HepG2 (cell line): ENCODE measurements at regions not wholly inside any gene's neighbourhood (a gene's known extent, or its start where the extent isn't known, plus 50 kb on each side); places are given as distances from the start of the nearest gene placed in this dataset.
A peak's percentile ranks its signal among the peaks of the same experiment; 100 is the strongest.

Experiments used
- ATAC-seq: fragments of 200-7000 bp; cut with Tn5 transposase; 3 replicates; pipeline ENCODE4 v1.9.1; 2020; ENCODE audit warnings: mild to moderate bottlenecking, moderate library complexity
- BruUV-seq: library from RNA; stranded (reverse); fragments of 400-500 nt; replicated peaks from 2 replicates; lab custom pipeline; 2021; lab: Mats Ljungman, UMichigan
- CTCF ChIA-PET: fragments of 300-600 bp; formaldehyde crosslinking; extraction: SDS; loops from one replicate; lab custom pipeline; 2021; ENCODE audit warnings: low total read pairs, inconsistent platforms, low intra/inter-chr PET ratio; lab: Yijun Ruan, JAX
- POLR2A ChIA-PET: fragments of 350-600 bp; sonication (Branson Sonifier 250); formaldehyde crosslinking; loops from one replicate; lab custom pipeline; 2020; ENCODE audit warnings: antibody characterized with exemption, inconsistent platforms; lab: Yijun Ruan, JAX
- DNase-seq: peaks from one replicate; pipeline ENCODE4 v3.0.0-alpha.2; 2015; ENCODE audit warnings: low spot score
- FAIRE-seq: peaks from 3 replicates; lab custom pipeline; 2011; peaks lifted over from hg19 to GRCh38; lab: Jason Lieb, UNC
- H2AFZ ChIP-seq: one replicate; pipeline ENCODE4 v1.6.1; 2011; ENCODE audit warnings: low read length, inconsistent platforms
- H3K27ac ChIP-seq: fragments of 300-600 bp; 3 replicates; pipeline ENCODE4 v1.8.0; 2011; ENCODE audit warnings: mixed run types, mild to moderate bottlenecking, mixed read lengths, low read length, inconsistent platforms; ENCODE audit not compliant: insufficient read depth; ENCODE audit errors: extremely low read length
- H3K27me3 ChIP-seq, 2 experiments: fragments of 200-600 bp in 1 of 2; 2 replicates in 1 of 2; 3 replicates in 1 of 2; pipeline versions ENCODE4 v1.6.0 to v1.8.0; 2011; ENCODE audit warnings: low read length in 2 of 2, mild to moderate bottlenecking in 2 of 2, moderate library complexity in 2 of 2, inconsistent platforms in 1 of 2; ENCODE audit not compliant: insufficient read depth in 2 of 2, control insufficient read depth in 1 of 2
- H3K36me3 ChIP-seq, 2 experiments: fragments of 200-600 bp in 1 of 2; replicated peaks in 1 of 2; 2 replicates in 1 of 2; 3 replicates in 1 of 2; pipeline versions ENCODE4 v1.5.1 to v1.8.0; 2011; ENCODE audit warnings: low read length in 2 of 2, inconsistent platforms in 1 of 2; ENCODE audit not compliant: insufficient read depth in 2 of 2, control insufficient read depth in 1 of 2
- H3K4me1 ChIP-seq: 2 replicates; pipeline ENCODE4 v1.5.1; 2012; ENCODE audit warnings: low read length, inconsistent platforms; ENCODE audit not compliant: insufficient read depth
- H3K4me2 ChIP-seq: 2 replicates; pipeline ENCODE4 v1.6.0; 2011; ENCODE audit warnings: low read depth, low read length, inconsistent platforms
- H3K4me3 ChIP-seq, 3 experiments: fragments of 200-600 bp in 1 of 3; sonication (generic), shearing (Covaris generic) in 1 of 3; replicated peaks in 1 of 3; 2 replicates each; pipeline ENCODE4 v1.5.1; 2011 to 2016; ENCODE audit warnings: low read length in 3 of 3, inconsistent platforms in 2 of 3, low read depth in 2 of 3, mild to moderate bottlenecking in 2 of 3, control low read depth in 1 of 3, mixed read lengths in 1 of 3; ENCODE audit not compliant: insufficient read depth in 1 of 3
- H3K79me2 ChIP-seq: one replicate; pipeline ENCODE4 v1.6.1; 2011; ENCODE audit warnings: low read length, inconsistent platforms; ENCODE audit not compliant: insufficient read depth
- H3K9ac ChIP-seq: 2 replicates; pipeline ENCODE4 v1.6.0; 2011; ENCODE audit warnings: mild to moderate bottlenecking, low read depth, low read length, inconsistent platforms; ENCODE audit not compliant: insufficient read depth
- H3K9me3 ChIP-seq: 2 replicates; pipeline ENCODE4 v1.5.1; 2012; ENCODE audit warnings: mild to moderate bottlenecking, low read length
- H4K20me1 ChIP-seq: 2 replicates; pipeline ENCODE4 v1.6.0; 2011; ENCODE audit warnings: inconsistent platforms, mild to moderate bottlenecking, low read length, moderate library complexity; ENCODE audit not compliant: insufficient read depth
- PPARG ChIP-seq: conservative IDR thresholded peaks from 2 replicates; pipeline ENCODE4 v1.6.1; 2016; ENCODE audit warnings: missing biosample characterization, missing genetic modification reagents
- ZBTB8A ChIP-seq: sonication (generic); formaldehyde crosslinking; IDR thresholded peaks from 2 replicates; pipeline ENCODE4 v1.4.0; 2020; ENCODE audit warnings: mild to moderate bottlenecking, low read depth, missing genetic modification reagents, borderline replicate concordance
- ZNF354B ChIP-seq: sonication (generic); formaldehyde crosslinking; IDR thresholded peaks from 2 replicates; pipeline ENCODE4 v1.8.0; 2022; ENCODE audit warnings: mild to moderate bottlenecking, missing genetic modification reagents
- ZNF549 ChIP-seq: sonication (generic); formaldehyde crosslinking; IDR thresholded peaks from 2 replicates; pipeline ENCODE4 v1.5.0; 2020; ENCODE audit warnings: missing genetic modification reagents
- WGBS: methylation state at CpG from one replicate; pipeline ENCODE4 v1.1.6; 2017; ENCODE audit warnings: low lambda C conversion rate; 5-methylcytosine and 5-hydroxymethylcytosine counted together
- in situ Hi-C: cut with HindIII; loops from 2 replicates; pipeline ENCODE4 v1.10.0; 2017; ENCODE audit warnings: low pct_unique_long_range_greater_than_20kb; ENCODE audit not compliant: extremely low pct_ligation_motif_present
- intact Hi-C: fragments of 100-400 bp; cut with micrococcal nuclease; formaldehyde crosslinking; loops from one replicate; pipeline ENCODE4 v1.10.0; 2022; ENCODE audit not compliant: unreplicated experiment
- TF ChIP-seq, protein P1 (sequence below), 2 experiments: fragments of 450-650 bp in 1 of 2; sonication (generic) in 1 of 2; formaldehyde crosslinking in 1 of 2; IDR thresholded peaks; 2 replicates each; pipeline versions ENCODE4 v1.6.1 to v1.8.0; 2016 to 2022; ENCODE audit warnings: antibody characterized with exemption in 1 of 2, mild to moderate bottlenecking in 1 of 2, missing genetic modification reagents in 1 of 2
- TF ChIP-seq, protein P2 (sequence below): sonication (generic); formaldehyde crosslinking; IDR thresholded peaks from 2 replicates; pipeline ENCODE4 v1.5.0; 2020; ENCODE audit warnings: mild to moderate bottlenecking, missing genetic modification reagents, moderate library complexity

DNA sequence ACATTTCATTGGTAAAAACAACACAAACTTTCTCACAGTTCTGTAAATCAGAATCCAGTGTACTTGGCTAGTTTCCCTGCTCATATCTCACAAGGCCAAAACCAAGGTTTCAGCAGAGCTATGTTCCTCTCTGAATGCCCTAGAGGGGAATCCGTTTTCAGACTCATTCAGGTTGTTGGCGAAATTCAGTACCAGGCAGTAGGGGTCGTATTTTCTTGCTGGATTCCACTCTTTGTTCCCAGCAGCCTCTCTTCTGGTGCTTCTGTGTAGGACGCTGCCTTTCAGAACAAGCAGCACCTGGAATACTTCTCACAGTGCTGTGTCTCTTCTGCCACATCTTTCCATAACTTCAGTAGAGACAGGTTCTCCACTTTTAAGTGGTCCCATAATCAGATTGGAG is 351.9 kb downstream of the PCDH18 start:
- POLR2A ChIA-PET, result no interaction called here
- intact Hi-C loops (no loop called here), in situ Hi-C loops (no loop called here)
- CTCF ChIA-PET, result no interaction called here
- H3K9ac ChIP-seq, result no peak overlapping the region
- H3K79me2 ChIP-seq, result no peaks in the 10 kb centered on the region
- no peak overlapping the region for H2AFZ ChIP-seq
- no peaks in the 10 kb centered on the region for H3K4me1 ChIP-seq
- no peak overlapping the region for H3K4me2 ChIP-seq
- no peak overlapping the region for H3K27ac ChIP-seq
- TF ChIP-seq, protein P1, sequence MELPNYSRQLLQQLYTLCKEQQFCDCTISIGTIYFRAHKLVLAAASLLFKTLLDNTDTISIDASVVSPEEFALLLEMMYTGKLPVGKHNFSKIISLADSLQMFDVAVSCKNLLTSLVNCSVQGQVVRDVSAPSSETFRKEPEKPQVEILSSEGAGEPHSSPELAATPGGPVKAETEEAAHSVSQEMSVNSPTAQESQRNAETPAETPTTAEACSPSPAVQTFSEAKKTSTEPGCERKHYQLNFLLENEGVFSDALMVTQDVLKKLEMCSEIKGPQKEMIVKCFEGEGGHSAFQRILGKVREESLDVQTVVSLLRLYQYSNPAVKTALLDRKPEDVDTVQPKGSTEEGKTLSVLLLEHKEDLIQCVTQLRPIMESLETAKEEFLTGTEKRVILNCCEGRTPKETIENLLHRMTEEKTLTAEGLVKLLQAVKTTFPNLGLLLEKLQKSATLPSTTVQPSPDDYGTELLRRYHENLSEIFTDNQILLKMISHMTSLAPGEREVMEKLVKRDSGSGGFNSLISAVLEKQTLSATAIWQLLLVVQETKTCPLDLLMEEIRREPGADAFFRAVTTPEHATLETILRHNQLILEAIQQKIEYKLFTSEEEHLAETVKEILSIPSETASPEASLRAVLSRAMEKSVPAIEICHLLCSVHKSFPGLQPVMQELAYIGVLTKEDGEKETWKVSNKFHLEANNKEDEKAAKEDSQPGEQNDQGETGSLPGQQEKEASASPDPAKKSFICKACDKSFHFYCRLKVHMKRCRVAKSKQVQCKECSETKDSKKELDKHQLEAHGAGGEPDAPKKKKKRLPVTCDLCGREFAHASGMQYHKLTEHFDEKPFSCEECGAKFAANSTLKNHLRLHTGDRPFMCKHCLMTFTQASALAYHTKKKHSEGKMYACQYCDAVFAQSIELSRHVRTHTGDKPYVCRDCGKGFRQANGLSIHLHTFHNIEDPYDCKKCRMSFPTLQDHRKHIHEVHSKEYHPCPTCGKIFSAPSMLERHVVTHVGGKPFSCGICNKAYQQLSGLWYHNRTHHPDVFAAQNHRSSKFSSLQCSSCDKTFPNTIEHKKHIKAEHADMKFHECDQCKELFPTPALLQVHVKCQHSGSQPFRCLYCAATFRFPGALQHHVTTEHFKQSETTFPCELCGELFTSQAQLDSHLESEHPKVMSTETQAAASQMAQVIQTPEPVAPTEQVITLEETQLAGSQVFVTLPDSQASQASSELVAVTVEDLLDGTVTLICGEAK (IDR thresholded peaks at IDR 0.05), result no peak
- TF ChIP-seq, protein P1 (CRISPR knock-in tag; IDR thresholded peaks at IDR 0.05), result no peak
- TF ChIP-seq, protein P2, sequence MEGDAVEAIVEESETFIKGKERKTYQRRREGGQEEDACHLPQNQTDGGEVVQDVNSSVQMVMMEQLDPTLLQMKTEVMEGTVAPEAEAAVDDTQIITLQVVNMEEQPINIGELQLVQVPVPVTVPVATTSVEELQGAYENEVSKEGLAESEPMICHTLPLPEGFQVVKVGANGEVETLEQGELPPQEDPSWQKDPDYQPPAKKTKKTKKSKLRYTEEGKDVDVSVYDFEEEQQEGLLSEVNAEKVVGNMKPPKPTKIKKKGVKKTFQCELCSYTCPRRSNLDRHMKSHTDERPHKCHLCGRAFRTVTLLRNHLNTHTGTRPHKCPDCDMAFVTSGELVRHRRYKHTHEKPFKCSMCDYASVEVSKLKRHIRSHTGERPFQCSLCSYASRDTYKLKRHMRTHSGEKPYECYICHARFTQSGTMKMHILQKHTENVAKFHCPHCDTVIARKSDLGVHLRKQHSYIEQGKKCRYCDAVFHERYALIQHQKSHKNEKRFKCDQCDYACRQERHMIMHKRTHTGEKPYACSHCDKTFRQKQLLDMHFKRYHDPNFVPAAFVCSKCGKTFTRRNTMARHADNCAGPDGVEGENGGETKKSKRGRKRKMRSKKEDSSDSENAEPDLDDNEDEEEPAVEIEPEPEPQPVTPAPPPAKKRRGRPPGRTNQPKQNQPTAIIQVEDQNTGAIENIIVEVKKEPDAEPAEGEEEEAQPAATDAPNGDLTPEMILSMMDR (CRISPR knock-in tag), result peak; percentile 12; the same call in 1 of the 2 replicates
- TF ChIP-seq PPARG (CRISPR knock-in tag) (no peak), ZNF549 (CRISPR knock-in tag) (no peak), ZNF354B (no peak), ZBTB8A (no peak)
- H3K4me3 ChIP-seq, result no peak overlapping the region
- no TSS peak for BruUV-seq
- WGBS, result 2% methylated on average over 4 of the region's 4 CpGs
- ATAC-seq, result peak; percentile 74
- no peaks in the 10 kb centered on the region for H4K20me1 ChIP-seq
- no peaks in the 10 kb centered on the region for H3K9me3 ChIP-seq
- H3K36me3 ChIP-seq, result no peaks in the 10 kb centered on the region
- DNase-seq, result no peak
- FAIRE-seq, result no peak
- H3K27me3 ChIP-seq, result no peaks in the 10 kb centered on the region
